H9 (cell line): ENCODE measurements at regions not wholly inside any gene's neighbourhood (a gene's known extent, or its start where the extent isn't known, plus 50 kb on each side); places are given as distances from the start of the nearest gene placed in this dataset.

Experiments
- DNase-seq: peaks from one replicate; pipeline ENCODE4 v3.0.0-alpha.2; 2017
- H2AFZ ChIP-seq: one replicate; pipeline ENCODE4 v1.6.1; 2013; ENCODE audit warnings: mild to moderate bottlenecking, low read length, control low read depth, moderate library complexity
- H2AK5ac ChIP-seq: 2 replicates; pipeline ENCODE4 v1.6.1; 2013; ENCODE audit warnings: low read length, control low read depth, mixed read lengths; ENCODE audit not compliant: insufficient read length
- H2BK120ac ChIP-seq: one replicate; pipeline ENCODE4 v1.6.1; 2013; ENCODE audit warnings: low read depth, mild to moderate bottlenecking, low read length, control low read depth, inconsistent platforms; ENCODE audit not compliant: poor library complexity, severe bottlenecking
- H2BK12ac ChIP-seq: 2 replicates; pipeline ENCODE4 v1.6.1; 2013; ENCODE audit warnings: low read length, control low read depth, mixed read lengths, low read depth; ENCODE audit not compliant: insufficient read length
- H2BK15ac ChIP-seq: 2 replicates; pipeline ENCODE4 v1.6.1; 2013; ENCODE audit warnings: low read depth, low read length, control low read depth
- H2BK20ac ChIP-seq: one replicate; pipeline ENCODE4 v1.6.1; 2013; ENCODE audit warnings: low read depth, mild to moderate bottlenecking, low read length, control low read depth, inconsistent platforms; ENCODE audit not compliant: poor library complexity, severe bottlenecking
- H2BK5ac ChIP-seq: 2 replicates; pipeline ENCODE4 v1.6.1; 2013; ENCODE audit warnings: low read length, control low read depth, mixed read lengths; ENCODE audit not compliant: insufficient read length
- H3K14ac ChIP-seq: 2 replicates; pipeline ENCODE4 v1.6.1; 2013; ENCODE audit warnings: low read length, control low read depth; ENCODE audit not compliant: insufficient read depth
- H3K18ac ChIP-seq: 2 replicates; pipeline ENCODE4 v1.6.1; 2013; ENCODE audit warnings: low read depth, mild to moderate bottlenecking, mixed read lengths, low read length, control low read depth; ENCODE audit not compliant: insufficient read length
- H3K23ac ChIP-seq: 2 replicates; pipeline ENCODE4 v1.6.1; 2013; ENCODE audit warnings: low read length, control low read depth, mixed read lengths, low read depth; ENCODE audit not compliant: insufficient read length
- H3K23me2 ChIP-seq: 2 replicates; pipeline ENCODE4 v1.6.1; 2013; ENCODE audit warnings: low read depth, mild to moderate bottlenecking, mixed read lengths, low read length, control low read depth; ENCODE audit not compliant: insufficient read length, poor library complexity, severe bottlenecking
- H3K27ac ChIP-seq: 2 replicates; pipeline ENCODE4 v1.5.1; 2013; ENCODE audit warnings: low read length, control low read depth, mixed read lengths, low read depth; ENCODE audit not compliant: insufficient read length
- H3K27me3 ChIP-seq: 2 replicates; pipeline ENCODE4 v1.6.1; 2013; ENCODE audit warnings: low read length, control low read depth, inconsistent platforms; ENCODE audit not compliant: insufficient read depth
- H3K4ac ChIP-seq: 2 replicates; pipeline ENCODE4 v1.6.1; 2013; ENCODE audit warnings: low read depth, mild to moderate bottlenecking, control low read depth, inconsistent platforms, low read length, moderate library complexity
- H3K4me1 ChIP-seq: 2 replicates; pipeline ENCODE4 v1.6.1; 2013; ENCODE audit warnings: low read length, control low read depth, inconsistent platforms; ENCODE audit not compliant: insufficient read depth
- H3K4me2 ChIP-seq: 2 replicates; pipeline ENCODE4 v1.6.1; 2013; ENCODE audit warnings: low read length, control low read depth, mixed read lengths; ENCODE audit not compliant: insufficient read length, insufficient read depth
- H3K56ac ChIP-seq: 2 replicates; pipeline ENCODE4 v1.6.1; 2013; ENCODE audit warnings: low read depth, mild to moderate bottlenecking, mixed read lengths, low read length, control low read depth; ENCODE audit not compliant: insufficient read length
- H3K79me1 ChIP-seq: 2 replicates; pipeline ENCODE4 v1.6.1; 2013; ENCODE audit warnings: low read depth, mild to moderate bottlenecking, moderate library complexity, low read length, control low read depth, inconsistent platforms; ENCODE audit not compliant: insufficient read depth, poor library complexity, severe bottlenecking
- H3K79me2 ChIP-seq: 2 replicates; pipeline ENCODE4 v1.6.1; 2013; ENCODE audit warnings: low read length, control low read depth, inconsistent platforms; ENCODE audit not compliant: insufficient read depth
- H3K9ac ChIP-seq: 2 replicates; pipeline ENCODE4 v1.6.1; 2013; ENCODE audit warnings: low read length, control low read depth, mixed read lengths; ENCODE audit not compliant: insufficient read length; ENCODE audit errors: extremely low read depth
- H3K9me3 ChIP-seq: one replicate; pipeline ENCODE4 v1.6.1; 2013; ENCODE audit warnings: low read depth, low read length, inconsistent platforms; ENCODE audit not compliant: control insufficient read depth
- H3T11ph ChIP-seq: one replicate; pipeline ENCODE4 v1.6.1; 2013; ENCODE audit warnings: mild to moderate bottlenecking, low read length, control low read depth, inconsistent platforms
- H4K20me1 ChIP-seq: one replicate; pipeline ENCODE4 v1.6.1; 2013; ENCODE audit not compliant: control insufficient read depth, insufficient read length, insufficient read depth
- H4K5ac ChIP-seq: 2 replicates; pipeline ENCODE4 v1.6.1; 2013; ENCODE audit warnings: low read depth, mild to moderate bottlenecking, mixed read lengths, low read length, control low read depth; ENCODE audit not compliant: insufficient read length
- H4K8ac ChIP-seq: replicated peaks from 2 replicates; pipeline ENCODE4 v1.6.1; 2013; ENCODE audit warnings: low read length, control low read depth, mixed read lengths, low read depth; ENCODE audit not compliant: insufficient read length
- H4K91ac ChIP-seq: 2 replicates; pipeline ENCODE4 v1.6.1; 2013; ENCODE audit warnings: low read depth, mild to moderate bottlenecking, moderate library complexity, mixed read lengths, low read length, control low read depth; ENCODE audit not compliant: insufficient read length
- H3K27ac Mint-ChIP-seq, 3 experiments: 2 replicates in 2 of 3; 3 replicates in 1 of 3; pipeline ENCODE4 v1.8.0; 2020 to 2021; ENCODE audit warnings: mixed read lengths in 3 of 3, mild to moderate bottlenecking in 1 of 3, moderate library complexity in 1 of 3
- H3K27me3 Mint-ChIP-seq: 2 replicates; pipeline ENCODE4 v1.8.0; 2021; ENCODE audit warnings: low read depth, mild to moderate bottlenecking, moderate library complexity, mixed read lengths
- H3K36me3 Mint-ChIP-seq, 3 experiments: 2 replicates in 2 of 3; 3 replicates in 1 of 3; pipeline ENCODE4 v1.8.0; 2020 to 2021; ENCODE audit warnings: low read depth in 3 of 3, mixed read lengths in 3 of 3; ENCODE audit not compliant: insufficient read depth in 1 of 3
- H3K4me1 Mint-ChIP-seq, 2 experiments: 2 replicates each; pipeline ENCODE4 v1.8.0; 2020; ENCODE audit warnings: mixed read lengths in 2 of 2
- H3K4me3 Mint-ChIP-seq, 2 experiments: 2 replicates in 1 of 2; 3 replicates in 1 of 2; pipeline ENCODE4 v1.8.0; 2020 to 2021; ENCODE audit warnings: mild to moderate bottlenecking in 2 of 2, mixed read lengths in 2 of 2, moderate library complexity in 1 of 2
- H3K9me3 Mint-ChIP-seq, 2 experiments: 2 replicates in 1 of 2; 3 replicates in 1 of 2; pipeline ENCODE4 v1.8.0; 2020; ENCODE audit warnings: mild to moderate bottlenecking in 2 of 2, mixed read lengths in 2 of 2, moderate library complexity in 1 of 2
- WGBS: extraction: QIAGEN DNeasy Blood & Tissue Kit; methylation state at CpG from one replicate; pipeline ENCODE4 v1.1.7; 2013; ENCODE audit warnings: missing lambda C conversion rate, low lambda C conversion rate, mixed read lengths; ENCODE audit not compliant: insufficient read length; ENCODE audit errors: extremely low coverage; 5-methylcytosine and 5-hydroxymethylcytosine counted together
- TF ChIP-seq, protein P1 (sequence below): fragments of 200-600 bp; sonication (generic); conservative IDR thresholded peaks from 3 replicates; pipeline ENCODE4 v1.8.0; 2021; ENCODE audit warnings: antibody characterized with exemption, mild to moderate bottlenecking

- no peaks in the 10 kb centered on the region for H3K9me3 ChIP-seq
- Mint-ChIP-seq H3K9me3 (no peaks in the 10 kb centered on the region; a peak in 1 of 5 replicates), H3K4me3 (no peak overlapping the region), H3K36me3 (peaks cover 0 to 2% (median 0%) of the 10 kb centered on the region in 3 experiments; a peak in 1 of 7 replicates), H3K27ac (no peak overlapping the region; a peak in 1 of 7 replicates), H3K4me1 (peaks cover 25 to 34% of the 10 kb centered on the region in 2 experiments), H3K27me3 (peaks cover 9% of the 10 kb centered on the region)
- TF ChIP-seq, protein P1, sequence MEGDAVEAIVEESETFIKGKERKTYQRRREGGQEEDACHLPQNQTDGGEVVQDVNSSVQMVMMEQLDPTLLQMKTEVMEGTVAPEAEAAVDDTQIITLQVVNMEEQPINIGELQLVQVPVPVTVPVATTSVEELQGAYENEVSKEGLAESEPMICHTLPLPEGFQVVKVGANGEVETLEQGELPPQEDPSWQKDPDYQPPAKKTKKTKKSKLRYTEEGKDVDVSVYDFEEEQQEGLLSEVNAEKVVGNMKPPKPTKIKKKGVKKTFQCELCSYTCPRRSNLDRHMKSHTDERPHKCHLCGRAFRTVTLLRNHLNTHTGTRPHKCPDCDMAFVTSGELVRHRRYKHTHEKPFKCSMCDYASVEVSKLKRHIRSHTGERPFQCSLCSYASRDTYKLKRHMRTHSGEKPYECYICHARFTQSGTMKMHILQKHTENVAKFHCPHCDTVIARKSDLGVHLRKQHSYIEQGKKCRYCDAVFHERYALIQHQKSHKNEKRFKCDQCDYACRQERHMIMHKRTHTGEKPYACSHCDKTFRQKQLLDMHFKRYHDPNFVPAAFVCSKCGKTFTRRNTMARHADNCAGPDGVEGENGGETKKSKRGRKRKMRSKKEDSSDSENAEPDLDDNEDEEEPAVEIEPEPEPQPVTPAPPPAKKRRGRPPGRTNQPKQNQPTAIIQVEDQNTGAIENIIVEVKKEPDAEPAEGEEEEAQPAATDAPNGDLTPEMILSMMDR, result no peak
- no peak overlapping the region for H2BK5ac ChIP-seq
- no peaks in the 10 kb centered on the region for H4K20me1 ChIP-seq
- no peaks in the 10 kb centered on the region for H3K4me1 ChIP-seq
- H2BK120ac ChIP-seq, result no peak overlapping the region
- no peaks in the 10 kb centered on the region for H3K23me2 ChIP-seq
- WGBS, result no CpG with 5 or more reads among the region's 8 CpGs
- H2BK15ac ChIP-seq, result no peak overlapping the region
- H3K4ac ChIP-seq, result no peak overlapping the region
- no peak overlapping the region for H2BK12ac ChIP-seq
- H3K9ac ChIP-seq, result no peak overlapping the region
- H3K27ac ChIP-seq, result no peak overlapping the region
- no peak overlapping the region for H3K23ac ChIP-seq
- H3K18ac ChIP-seq, result no peak overlapping the region
- H4K5ac ChIP-seq, result no peak overlapping the region
- no peaks in the 10 kb centered on the region for H3K79me2 ChIP-seq
- H4K8ac ChIP-seq, result no peak overlapping the region
- H3K4me2 ChIP-seq, result no peak overlapping the region
- no peak overlapping the region for H3T11ph ChIP-seq
- H2AFZ ChIP-seq, result no peak overlapping the region
- no peak overlapping the region for H4K91ac ChIP-seq
- no peaks in the 10 kb centered on the region for H3K27me3 ChIP-seq
- no peak for DNase-seq
- H2AK5ac ChIP-seq, result no peak overlapping the region
- no peak overlapping the region for H3K56ac ChIP-seq
- H3K14ac ChIP-seq, result no peak overlapping the region
- H3K79me1 ChIP-seq, result no peaks in the 10 kb centered on the region
- H2BK20ac ChIP-seq, result no peak overlapping the region
These were observed 141.1 kb upstream of the VSTM2B start for GRCh38 chr19:29384656-29385055.
